ENCODE measurements at regions not wholly inside any gene's neighbourhood (a gene's known extent, or its start where the extent isn't known, plus 50 kb on each side); places are given as distances from the start of the nearest gene placed in this dataset.

DNA sequence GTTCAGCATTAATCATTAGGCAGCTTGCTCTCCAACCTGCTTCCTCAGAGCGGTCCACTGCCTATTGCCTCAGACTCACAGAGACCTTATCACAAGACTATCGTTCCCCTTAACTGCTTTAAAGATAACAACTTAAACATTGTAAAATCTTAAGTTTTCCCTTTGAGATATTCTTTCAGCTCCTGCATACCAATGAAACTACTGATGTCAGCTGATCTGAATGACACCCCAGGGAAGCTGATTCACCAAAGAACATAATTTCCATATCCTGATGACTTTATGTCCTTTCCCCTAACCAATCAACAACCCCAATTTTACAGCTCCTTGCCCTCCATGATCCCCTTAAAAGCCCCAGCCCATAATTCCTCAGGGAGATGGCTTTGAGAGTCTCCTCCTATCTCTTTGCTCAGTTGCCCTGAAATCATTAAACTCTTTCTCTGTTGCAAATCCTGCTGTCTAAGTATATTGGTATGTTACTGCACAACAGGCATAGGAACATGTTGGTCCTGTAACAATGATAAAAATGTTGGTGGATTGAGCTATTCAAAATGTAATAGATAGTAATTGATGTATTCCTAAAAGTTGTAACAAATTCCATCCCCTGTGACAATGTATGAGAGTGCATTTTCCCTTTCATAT, 621.4 kb upstream of the RGS18 start:
- DNase-seq (ENCODE audit: low spot score) (no peak), ATAC-seq (peak; percentile 43; the same call in 1 of the 2 replicates)
- CTCF ChIA-PET: no interaction called here
- Mint-ChIP-seq H3K4me1 (peaks cover 16% of the 10 kb centered on the region), H3K27me3 (ENCODE audit: low read depth) (no peaks in the 10 kb centered on the region), H3K36me3 (peaks cover 20% of the 10 kb centered on the region), H3K4me3 (no peak overlapping the region), H3K9me3 (peaks cover 23% of the 10 kb centered on the region), H3K27ac (no peak overlapping the region)
- POLR2A ChIA-PET: no interaction called here
- TF ChIP-seq ZNF232 (CRISPR knock-in tag; IDR thresholded peaks at IDR 0.05): no peak
- no peak for TF ChIP-seq ATF2 (CRISPR knock-in tag; IDR thresholded peaks at IDR 0.05; ENCODE audit: borderline replicate concordance, low read depth)
- no peak for TF ChIP-seq ELF4 (CRISPR knock-in tag; IDR thresholded peaks at IDR 0.05; ENCODE audit: low read depth)
- TF ChIP-seq ATF3 (CRISPR knock-in tag; conservative IDR thresholded peaks at IDR 0.05): no peak
- TF ChIP-seq MXD4 (CRISPR knock-in tag; IDR thresholded peaks at IDR 0.05; ENCODE audit: borderline replicate concordance): no peak
- no peak for TF ChIP-seq ZNF263 (CRISPR knock-in tag; IDR thresholded peaks at IDR 0.05; ENCODE audit: low read depth)
- no peak for TF ChIP-seq USF1 (CRISPR knock-in tag; IDR thresholded peaks at IDR 0.05)
- TF ChIP-seq USF2 (CRISPR knock-in tag; IDR thresholded peaks at IDR 0.05): no peak
- no peak for TF ChIP-seq SP1 (CRISPR knock-in tag; conservative IDR thresholded peaks at IDR 0.05)
- no peak for TF ChIP-seq NFATC4 (CRISPR knock-in tag; IDR thresholded peaks at IDR 0.05)
- no peak for TF ChIP-seq JAZF1 (CRISPR knock-in tag; IDR thresholded peaks at IDR 0.05)

- H3K27ac Mint-ChIP-seq: no peak overlapping the region
- H3K36me3 Mint-ChIP-seq: peaks cover 13% of the 10 kb centered on the region
- H3K9me3 Mint-ChIP-seq: peaks cover 13% of the 10 kb centered on the region
- no peak overlapping the region for H3K4me3 Mint-ChIP-seq
- H3K27me3 Mint-ChIP-seq (ENCODE audit: low read depth): no peaks in the 10 kb centered on the region
- CTCF ChIA-PET: no interaction called here
- no peak for TF ChIP-seq TCF7 (CRISPR knock-in tag; IDR thresholded peaks at IDR 0.05; ENCODE audit: low read depth)
- no peak for TF ChIP-seq ZBTB43 (CRISPR knock-in tag; IDR thresholded peaks at IDR 0.05)
- no peak for TF ChIP-seq TP53 (CRISPR knock-in tag; IDR thresholded peaks at IDR 0.05)
- no peak for TF ChIP-seq E2F4 (CRISPR knock-in tag; IDR thresholded peaks at IDR 0.05; ENCODE audit: borderline replicate concordance, low read depth)
- POLR2A ChIA-PET: no interaction called here
- no peaks in the 10 kb centered on the region for H3K4me1 Mint-ChIP-seq
- DNase-seq (ENCODE audit: low spot score): no peak
- no peak for ATAC-seq
Measured at GRCh38 chr1:191541758-191542157, 616.5 kb upstream of the RGS18 start.

GRCh38 chr1:191542444-191542843, 615.8 kb upstream of the RGS18 start:
- Mint-ChIP-seq H3K27me3 (ENCODE audit: low read depth) (no peaks in the 10 kb centered on the region), H3K27ac (no peak overlapping the region), H3K4me1 (no peaks in the 10 kb centered on the region), H3K36me3 (peaks cover 6% of the 10 kb centered on the region), H3K4me3 (no peak overlapping the region), H3K9me3 (peaks cover 6% of the 10 kb centered on the region)
- no peak for ATAC-seq
- CTCF ChIA-PET: no interaction called here
- DNase-seq (ENCODE audit: low spot score): no peak
- POLR2A ChIA-PET: no interaction called here
- no peak for TF ChIP-seq ATF6 (CRISPR knock-in tag; IDR thresholded peaks at IDR 0.05)
- TF ChIP-seq, protein P1, sequence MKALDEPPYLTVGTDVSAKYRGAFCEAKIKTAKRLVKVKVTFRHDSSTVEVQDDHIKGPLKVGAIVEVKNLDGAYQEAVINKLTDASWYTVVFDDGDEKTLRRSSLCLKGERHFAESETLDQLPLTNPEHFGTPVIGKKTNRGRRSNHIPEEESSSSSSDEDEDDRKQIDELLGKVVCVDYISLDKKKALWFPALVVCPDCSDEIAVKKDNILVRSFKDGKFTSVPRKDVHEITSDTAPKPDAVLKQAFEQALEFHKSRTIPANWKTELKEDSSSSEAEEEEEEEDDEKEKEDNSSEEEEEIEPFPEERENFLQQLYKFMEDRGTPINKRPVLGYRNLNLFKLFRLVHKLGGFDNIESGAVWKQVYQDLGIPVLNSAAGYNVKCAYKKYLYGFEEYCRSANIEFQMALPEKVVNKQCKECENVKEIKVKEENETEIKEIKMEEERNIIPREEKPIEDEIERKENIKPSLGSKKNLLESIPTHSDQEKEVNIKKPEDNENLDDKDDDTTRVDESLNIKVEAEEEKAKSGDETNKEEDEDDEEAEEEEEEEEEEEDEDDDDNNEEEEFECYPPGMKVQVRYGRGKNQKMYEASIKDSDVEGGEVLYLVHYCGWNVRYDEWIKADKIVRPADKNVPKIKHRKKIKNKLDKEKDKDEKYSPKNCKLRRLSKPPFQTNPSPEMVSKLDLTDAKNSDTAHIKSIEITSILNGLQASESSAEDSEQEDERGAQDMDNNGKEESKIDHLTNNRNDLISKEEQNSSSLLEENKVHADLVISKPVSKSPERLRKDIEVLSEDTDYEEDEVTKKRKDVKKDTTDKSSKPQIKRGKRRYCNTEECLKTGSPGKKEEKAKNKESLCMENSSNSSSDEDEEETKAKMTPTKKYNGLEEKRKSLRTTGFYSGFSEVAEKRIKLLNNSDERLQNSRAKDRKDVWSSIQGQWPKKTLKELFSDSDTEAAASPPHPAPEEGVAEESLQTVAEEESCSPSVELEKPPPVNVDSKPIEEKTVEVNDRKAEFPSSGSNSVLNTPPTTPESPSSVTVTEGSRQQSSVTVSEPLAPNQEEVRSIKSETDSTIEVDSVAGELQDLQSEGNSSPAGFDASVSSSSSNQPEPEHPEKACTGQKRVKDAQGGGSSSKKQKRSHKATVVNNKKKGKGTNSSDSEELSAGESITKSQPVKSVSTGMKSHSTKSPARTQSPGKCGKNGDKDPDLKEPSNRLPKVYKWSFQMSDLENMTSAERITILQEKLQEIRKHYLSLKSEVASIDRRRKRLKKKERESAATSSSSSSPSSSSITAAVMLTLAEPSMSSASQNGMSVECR (CRISPR knock-in tag; IDR thresholded peaks at IDR 0.05; ENCODE audit: borderline replicate concordance): no peak
